ENCODE measurements at regions not wholly inside any gene's neighbourhood (a gene's known extent, or its start where the extent isn't known, plus 50 kb on each side); places are given as distances from the start of the nearest gene placed in this dataset.

- WGBS, result 96% methylated on average over 3 of the region's 3 CpGs
- no peak overlapping the region for H3K4me3 ChIP-seq
- intact Hi-C loops (cut with DNase I), result no loop called here
These were observed 205.5 kb upstream of the ARSJ start for GRCh38 chr4:114184901-114185300.

GRCh38 chr4:114187592-114187991, 208.1 kb upstream of the ARSJ start:
- H3K36me3 ChIP-seq, result no peaks in the 10 kb centered on the region
- intact Hi-C loops (cut with DNase I), result no loop called here
- DNase-seq (ENCODE audit: low spot score), result no peak
- H3K9me3 ChIP-seq, result no peaks in the 10 kb centered on the region
- H3K4me1 ChIP-seq (replicated peaks), result no peaks in the 10 kb centered on the region
- no peak overlapping the region for H3K4me3 ChIP-seq
- TF ChIP-seq POLR2AphosphoS5 (IDR thresholded peaks at IDR 0.05), result peak; percentile 36
- no peak for TF ChIP-seq POLR2A (IDR thresholded peaks at IDR 0.05)
- no peak for TF ChIP-seq CTCF (IDR thresholded peaks at IDR 0.05)
- H3K27ac ChIP-seq, result no peak overlapping the region
- H3K27me3 ChIP-seq (replicated peaks; ENCODE audit: insufficient read depth), result no peaks in the 10 kb centered on the region

More at GRCh38 chr4:114184901-114185300, 205.5 kb upstream of the ARSJ start:
- H3K36me3 ChIP-seq, result no peaks in the 10 kb centered on the region
- no peak for DNase-seq (ENCODE audit: low spot score)
- H3K4me1 ChIP-seq (replicated peaks), result no peaks in the 10 kb centered on the region
- H3K27ac ChIP-seq, result no peak overlapping the region
- TF ChIP-seq POLR2A (IDR thresholded peaks at IDR 0.05) (no peak), CTCF (IDR thresholded peaks at IDR 0.05) (no peak)
- H3K9me3 ChIP-seq, result no peaks in the 10 kb centered on the region
- H3K27me3 ChIP-seq (replicated peaks; ENCODE audit: insufficient read depth), result no peaks in the 10 kb centered on the region

GRCh38 chr4:114191496-114191895, 212.0 kb upstream of the ARSJ start:
- no peaks in the 10 kb centered on the region for H3K27me3 ChIP-seq (replicated peaks; ENCODE audit: insufficient read depth)
- TF ChIP-seq POLR2AphosphoS5 (IDR thresholded peaks at IDR 0.05) (no peak), CTCF (IDR thresholded peaks at IDR 0.05) (no peak), POLR2A (IDR thresholded peaks at IDR 0.05) (no peak)
- no peak overlapping the region for H3K27ac ChIP-seq
- H3K36me3 ChIP-seq, result no peaks in the 10 kb centered on the region
- no peak overlapping the region for H3K4me3 ChIP-seq
- no peak for DNase-seq (ENCODE audit: low spot score)
- intact Hi-C loops (cut with DNase I), result no loop called here
- 20% methylated on average over 1 of the region's 1 CpG for whole genome bisulfite sequencing
- H3K9me3 ChIP-seq, result no peaks in the 10 kb centered on the region
- H3K4me1 ChIP-seq (replicated peaks), result no peaks in the 10 kb centered on the region

- H3K27me3 ChIP-seq (replicated peaks; ENCODE audit: insufficient read depth), result no peaks in the 10 kb centered on the region
- no peak for DNase-seq (ENCODE audit: low spot score)
- H3K27ac ChIP-seq, result no peak overlapping the region
- H3K4me1 ChIP-seq (replicated peaks), result no peaks in the 10 kb centered on the region
- intact Hi-C loops (cut with DNase I), result no loop called here
- TF ChIP-seq POLR2AphosphoS5 (IDR thresholded peaks at IDR 0.05) (no peak), POLR2A (IDR thresholded peaks at IDR 0.05) (no peak), CTCF (IDR thresholded peaks at IDR 0.05) (no peak)
- H3K9me3 ChIP-seq, result no peaks in the 10 kb centered on the region
- H3K36me3 ChIP-seq, result no peaks in the 10 kb centered on the region
- 87% methylated on average over 2 of the region's 2 CpGs for WGBS
- H3K4me3 ChIP-seq, result no peak overlapping the region
These were observed 213.4 kb upstream of the ARSJ start for GRCh38 chr4:114192854-114193253.

GRCh38 chr4:114193624-114194399, 214.4 kb upstream of the ARSJ start:
- WGBS, result 67% methylated on average over 5 of the region's 5 CpGs
- Histone ChIP-seq H3K27me3 (replicated peaks; ENCODE audit: insufficient read depth) (no peaks in the 10 kb centered on the region), H3K4me3 (no peak overlapping the region), H3K4me1 (replicated peaks) (no peaks in the 10 kb centered on the region), H3K27ac (no peak overlapping the region), H3K9me3 (no peaks in the 10 kb centered on the region), H3K36me3 (no peaks in the 10 kb centered on the region)
- DNase-seq (ENCODE audit: low spot score), result no peak
- TF ChIP-seq CTCF (IDR thresholded peaks at IDR 0.05) (no peak), POLR2AphosphoS5 (IDR thresholded peaks at IDR 0.05) (no peak), POLR2A (IDR thresholded peaks at IDR 0.05) (no peak)
- intact Hi-C loops (cut with DNase I), result no loop called here
